ENCODE measurements at regions not wholly inside any gene's neighbourhood (a gene's known extent, or its start where the extent isn't known, plus 50 kb on each side); places are given as distances from the start of the nearest gene placed in this dataset.
A peak's percentile ranks its signal among the peaks of the same experiment; 100 is the strongest.

- H3K36me3 Mint-ChIP-seq (ENCODE audit: insufficient read depth, unreplicated experiment) = no peaks in the 10 kb centered on the region
- CTCF ChIA-PET = interaction anchor here (0.7 kb wide), 1 partner anchor 32 kb away, joined by 3 read pairs; no protein-coding TSS in a partner anchor
- no peak for TF ChIP-seq CTCF (IDR thresholded peaks at IDR 0.05; ENCODE audit: unreplicated experiment)
- H3K27ac Mint-ChIP-seq (ENCODE audit: unreplicated experiment) = no peak overlapping the region
- no peak for DNase-seq
- no peaks in the 10 kb centered on the region for H3K27me3 Mint-ChIP-seq (ENCODE audit: unreplicated experiment)
- BruUV-seq (replicated peaks) = no TSS peak
- no peaks in the 10 kb centered on the region for H3K9me3 Mint-ChIP-seq (ENCODE audit: low read depth, unreplicated experiment)
- H3K4me3 Mint-ChIP-seq (ENCODE audit: low read depth, unreplicated experiment) = no peak overlapping the region
- intact Hi-C loops (cut with micrococcal nuclease; ENCODE audit: unreplicated experiment) = no loop called here
- H3K4me1 Mint-ChIP-seq (ENCODE audit: low read depth, unreplicated experiment) = peaks cover 8% of the 10 kb centered on the region
Measured at GRCh38 chr5:125868036-125868435, 555.2 kb upstream of the GRAMD2B start.

DNA sequence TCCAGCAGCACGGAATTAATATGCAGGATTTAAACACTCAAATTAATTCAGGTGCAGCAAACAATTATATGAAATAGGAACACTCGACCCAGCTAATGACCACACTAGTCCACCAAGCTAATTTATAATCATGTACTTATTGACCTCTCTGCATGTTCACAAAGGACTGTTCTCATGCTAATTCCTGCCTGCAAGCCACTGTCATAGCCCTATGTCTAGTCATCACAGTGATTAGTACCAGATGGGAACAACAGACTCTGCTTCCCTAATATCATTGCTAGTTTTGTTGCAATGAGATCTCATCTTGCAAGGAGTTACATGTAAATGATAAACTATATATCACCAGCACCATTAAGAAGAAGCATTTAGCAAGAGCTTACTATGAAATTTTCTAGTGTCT, 553.0 kb upstream of the GRAMD2B start:
- Mint-ChIP-seq H3K4me1 (ENCODE audit: low read depth, unreplicated experiment) (peaks cover 27% of the 10 kb centered on the region), H3K27me3 (ENCODE audit: unreplicated experiment) (no peaks in the 10 kb centered on the region), H3K4me3 (ENCODE audit: low read depth, unreplicated experiment) (no peak overlapping the region), H3K27ac (ENCODE audit: unreplicated experiment) (no peak overlapping the region), H3K36me3 (ENCODE audit: insufficient read depth, unreplicated experiment) (no peaks in the 10 kb centered on the region), H3K9me3 (ENCODE audit: low read depth, unreplicated experiment) (no peaks in the 10 kb centered on the region)
- no peak for DNase-seq
- intact Hi-C loops (cut with micrococcal nuclease; ENCODE audit: unreplicated experiment) = no loop called here
- no peak for TF ChIP-seq CTCF (IDR thresholded peaks at IDR 0.05; ENCODE audit: unreplicated experiment)
- CTCF ChIA-PET = interaction anchor here (1.2 kb wide), 1 partner anchor 443 kb away, joined by 3 read pairs; no protein-coding TSS in a partner anchor
- BruUV-seq (replicated peaks) = no TSS peak

DNA sequence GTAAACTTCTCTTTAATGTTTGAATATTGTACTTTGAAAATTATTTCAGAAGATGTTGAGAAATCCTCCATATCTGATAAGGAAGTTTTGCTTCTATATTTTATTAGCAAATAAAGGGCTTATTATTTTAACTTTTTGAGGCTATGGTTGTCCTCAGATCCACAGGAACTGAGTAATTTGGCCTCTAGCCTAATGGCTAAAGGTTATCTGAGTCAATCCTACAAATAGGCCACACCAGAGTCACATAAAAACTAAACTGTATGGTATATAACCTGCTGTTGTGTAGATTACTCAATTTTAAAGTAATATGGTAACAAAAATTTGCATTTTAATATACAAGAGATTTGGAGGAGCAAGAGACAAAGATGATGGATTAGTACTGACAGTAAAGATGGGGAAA, 549.2 kb upstream of the GRAMD2B start:
- CTCF ChIA-PET = no interaction called here
- H3K4me1 Mint-ChIP-seq (ENCODE audit: low read depth, unreplicated experiment) = peaks cover 21% of the 10 kb centered on the region
- H3K9me3 Mint-ChIP-seq (ENCODE audit: low read depth, unreplicated experiment) = no peaks in the 10 kb centered on the region
- no peaks in the 10 kb centered on the region for H3K36me3 Mint-ChIP-seq (ENCODE audit: insufficient read depth, unreplicated experiment)
- TF ChIP-seq CTCF (IDR thresholded peaks at IDR 0.05; ENCODE audit: unreplicated experiment) = no peak
- no peaks in the 10 kb centered on the region for H3K27me3 Mint-ChIP-seq (ENCODE audit: unreplicated experiment)
- BruUV-seq (replicated peaks) = no TSS peak
- H3K27ac Mint-ChIP-seq (ENCODE audit: unreplicated experiment) = no peak overlapping the region
- no peak for DNase-seq
- intact Hi-C loops (cut with micrococcal nuclease; ENCODE audit: unreplicated experiment) = no loop called here
- H3K4me3 Mint-ChIP-seq (ENCODE audit: low read depth, unreplicated experiment) = no peak overlapping the region

DNA sequence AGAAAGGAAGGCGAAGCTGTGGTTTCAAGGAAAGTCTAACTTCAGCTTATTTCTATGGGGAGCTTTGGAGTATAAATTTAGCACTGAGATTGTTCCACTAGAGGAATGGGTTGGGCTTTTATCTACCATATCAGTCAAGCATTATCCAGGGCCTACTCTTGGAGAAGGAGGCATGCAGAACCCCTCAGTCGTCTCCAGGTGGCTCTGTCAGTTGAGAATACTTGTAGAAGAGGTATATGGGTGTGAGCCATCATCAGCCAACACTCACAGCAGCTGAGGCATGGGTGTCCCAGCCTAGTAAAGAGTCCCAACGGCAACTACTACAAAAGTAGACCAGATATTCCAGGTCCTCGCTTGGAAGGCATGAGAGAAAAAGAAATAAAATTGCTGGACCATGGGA, 548.5 kb upstream of the GRAMD2B start:
- intact Hi-C loops (cut with micrococcal nuclease; ENCODE audit: unreplicated experiment) = no loop called here
- Mint-ChIP-seq H3K9me3 (ENCODE audit: low read depth, unreplicated experiment) (no peaks in the 10 kb centered on the region), H3K4me3 (ENCODE audit: low read depth, unreplicated experiment) (no peak overlapping the region)

More for the DNA sequence above, 548.5 kb upstream of the GRAMD2B start:
- no peaks in the 10 kb centered on the region for H3K27me3 Mint-ChIP-seq (ENCODE audit: unreplicated experiment)
- no peak for TF ChIP-seq CTCF (IDR thresholded peaks at IDR 0.05; ENCODE audit: unreplicated experiment)
- no TSS peak for BruUV-seq (replicated peaks)
- no peaks in the 10 kb centered on the region for H3K36me3 Mint-ChIP-seq (ENCODE audit: insufficient read depth, unreplicated experiment)
- peaks cover 21% of the 10 kb centered on the region for H3K4me1 Mint-ChIP-seq (ENCODE audit: low read depth, unreplicated experiment)
- DNase-seq = peak; percentile 20
- CTCF ChIA-PET = no interaction called here
- H3K27ac Mint-ChIP-seq (ENCODE audit: unreplicated experiment) = no peak overlapping the region
